COLO829 (cell line): ENCODE measurements at regions not wholly inside any gene's neighbourhood (a gene's known extent, or its start where the extent isn't known, plus 50 kb on each side); places are given as distances from the start of the nearest gene placed in this dataset.

Experiments used
- DNase-seq: peaks from one replicate; pipeline ENCODE4 v3.0.0; 2012; ENCODE audit warnings: low spot score

DNA sequence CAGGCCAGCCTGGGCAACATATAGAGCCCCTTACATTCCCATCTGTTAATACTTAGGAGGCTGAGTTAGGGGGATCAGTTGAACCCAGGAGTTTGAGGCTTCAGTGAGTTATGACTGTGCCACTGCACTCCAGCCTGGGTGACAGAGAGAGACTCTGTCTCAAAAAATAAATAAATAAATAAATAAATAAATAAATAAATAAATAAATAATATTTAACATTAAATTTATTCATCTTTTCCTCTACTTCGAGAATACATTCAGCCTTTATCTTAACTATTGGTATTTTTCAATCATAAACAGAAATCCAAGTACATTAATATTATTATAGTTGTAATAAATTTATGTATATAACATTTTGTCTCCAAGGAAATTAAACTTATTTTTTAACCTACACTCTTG, 1227.7 kb upstream of the GJE1 start:
- no peak for DNase-seq

DNA sequence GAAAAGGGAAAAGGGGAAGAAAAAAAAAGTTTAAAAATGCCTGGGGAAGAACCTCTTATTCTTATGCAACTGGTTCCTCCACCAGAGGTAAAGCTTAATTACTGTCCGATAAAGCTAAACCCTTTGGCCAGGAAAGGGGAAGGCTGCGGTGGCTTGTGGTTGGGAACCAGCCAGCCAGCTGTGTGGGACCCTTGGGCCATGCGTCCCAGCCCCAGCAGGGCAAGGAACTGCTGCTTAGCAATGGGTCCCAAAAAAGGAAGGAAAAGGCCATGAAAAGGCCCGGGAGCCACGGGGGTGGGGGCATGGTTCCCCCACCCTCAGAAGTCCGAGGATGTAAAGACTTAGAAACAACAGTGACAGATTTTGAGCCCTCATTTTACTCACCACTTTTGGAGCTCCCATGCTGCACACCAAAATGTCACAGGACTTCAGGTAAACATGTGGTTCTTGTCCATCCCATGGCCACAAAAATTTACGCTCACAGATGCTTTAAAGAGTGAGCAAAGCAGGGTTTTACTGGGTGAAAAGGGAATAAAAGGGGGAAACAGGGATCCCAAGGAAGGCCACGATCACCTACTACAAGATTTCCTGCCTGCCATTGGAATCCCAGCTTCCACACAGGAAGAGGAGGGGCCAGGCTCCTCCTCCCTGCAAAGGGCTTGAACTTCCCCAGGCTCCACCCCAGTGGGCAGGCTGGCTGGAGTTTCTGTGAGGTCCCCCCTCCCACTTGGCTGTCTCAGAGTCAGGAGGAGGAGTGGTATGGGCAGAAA, 1234.7 kb upstream of the GJE1 start:
- no peak for DNase-seq

DNA sequence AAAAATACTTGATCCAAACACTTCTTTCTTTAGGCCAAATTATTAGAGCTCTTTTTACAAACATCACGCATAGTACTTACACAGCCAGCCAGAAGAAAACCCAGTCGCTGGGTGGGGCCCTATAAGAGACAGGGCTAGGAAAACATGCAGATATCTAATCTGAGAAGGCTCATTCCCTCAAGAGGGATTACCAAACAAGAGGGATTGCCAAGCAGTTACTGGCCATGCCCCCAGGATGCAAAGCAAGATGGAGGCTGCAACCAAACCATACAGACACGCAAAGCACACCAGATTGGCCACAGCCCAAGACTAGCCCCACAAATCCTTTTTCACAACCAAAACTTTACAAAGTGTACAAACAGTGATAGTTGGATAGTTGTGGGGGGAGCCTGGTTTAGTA, 1235.4 kb upstream of the GJE1 start:
- DNase-seq, result no peak

DNA sequence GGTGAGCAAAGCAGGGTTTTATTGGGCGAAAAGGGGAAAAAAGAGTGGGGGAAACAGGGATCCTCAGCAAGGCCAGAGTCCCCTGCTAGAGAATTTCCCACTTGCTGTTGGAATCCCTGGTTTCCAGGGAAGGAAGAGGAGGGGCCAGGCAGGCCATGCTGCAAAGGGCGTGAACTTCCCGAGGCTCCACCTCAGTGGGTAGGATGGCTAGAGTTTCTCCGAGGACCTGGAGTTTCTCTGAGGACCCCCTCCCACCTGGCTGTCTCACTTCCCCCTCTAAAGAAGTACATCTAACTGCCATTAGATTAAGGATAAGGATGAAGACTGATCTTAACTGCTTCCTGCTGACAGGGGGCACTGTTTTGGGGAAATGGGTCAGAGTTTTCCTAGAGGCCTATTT, 1239.3 kb upstream of the GJE1 start:
- DNase-seq, result no peak

DNA sequence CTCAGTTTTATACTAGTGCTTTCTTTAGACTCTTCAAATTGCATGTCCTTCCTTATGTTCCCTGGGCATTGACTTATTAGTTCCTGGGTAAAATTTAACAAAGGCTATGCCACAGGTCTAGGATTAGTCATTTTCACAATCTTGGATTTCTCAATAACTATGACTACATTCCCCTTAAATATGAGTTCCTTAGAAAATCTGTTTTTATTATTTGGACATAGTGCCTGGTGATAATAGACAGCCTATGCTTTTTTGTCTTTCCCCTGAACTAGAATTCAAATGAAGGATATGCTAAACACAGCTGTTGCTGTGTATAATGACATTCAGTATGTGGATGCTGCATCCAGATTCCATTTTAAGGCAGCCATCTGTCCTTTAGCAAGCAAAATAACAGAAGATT, 1252.8 kb upstream of the GJE1 start:
- DNase-seq, result no peak

DNA sequence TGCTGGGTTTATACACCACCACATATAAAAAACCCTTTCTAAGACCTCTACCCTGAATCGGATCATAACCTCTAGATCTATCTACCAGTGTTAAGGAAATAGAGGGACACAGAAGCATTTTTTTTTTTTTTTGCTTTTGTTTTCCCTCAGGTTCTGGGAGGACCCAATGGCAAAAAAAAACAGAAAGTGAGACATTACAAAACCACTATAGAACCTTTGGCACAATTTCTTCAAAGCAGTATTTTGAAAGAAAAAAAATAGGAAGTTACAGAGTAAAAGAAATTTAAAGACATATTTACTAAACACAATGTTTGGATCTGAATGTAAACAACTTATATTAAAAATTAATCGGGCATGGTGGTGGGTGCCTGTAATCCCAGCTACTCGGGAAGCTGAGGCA, 1258.7 kb upstream of the GJE1 start:
- DNase-seq, result no peak

DNA sequence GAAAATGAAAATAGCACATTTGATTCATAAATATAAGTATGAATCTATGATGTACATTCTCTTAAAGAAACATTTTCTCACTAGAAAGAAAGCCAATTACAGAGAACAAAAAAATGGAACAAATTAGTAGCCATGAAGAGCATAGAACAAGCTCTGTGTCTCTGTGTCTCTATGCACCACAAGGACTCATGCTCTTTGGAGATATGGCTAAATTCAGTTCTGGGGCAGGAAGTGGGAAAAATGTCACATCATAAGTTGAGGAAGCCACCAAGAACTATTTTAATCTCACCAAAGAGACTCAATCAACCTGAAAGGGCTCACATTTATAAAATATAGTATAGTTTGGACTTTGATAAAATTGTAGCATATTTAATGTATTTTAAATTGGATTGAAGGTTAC, 1259.8 kb upstream of the GJE1 start:
- no peak for DNase-seq

DNA sequence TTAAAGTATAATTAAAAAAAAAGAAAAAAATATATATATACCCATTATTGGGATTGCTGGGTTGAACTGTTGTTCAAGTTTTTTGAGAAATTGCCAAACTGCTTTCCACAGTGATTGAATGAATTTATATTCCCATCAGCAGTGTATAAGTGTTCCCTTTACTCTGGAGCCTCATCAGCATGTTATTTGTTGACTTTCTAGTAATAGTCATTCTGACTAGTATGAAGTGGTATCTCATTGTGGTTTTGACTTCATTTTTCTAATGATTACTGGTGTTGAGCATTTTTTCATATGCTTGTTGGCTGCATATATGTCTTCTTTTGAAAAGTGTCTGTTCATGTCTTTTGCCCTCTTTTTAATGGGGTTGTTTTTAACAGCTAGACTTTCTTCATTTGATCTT, 1260.8 kb upstream of the GJE1 start:
- no peak for DNase-seq

DNA sequence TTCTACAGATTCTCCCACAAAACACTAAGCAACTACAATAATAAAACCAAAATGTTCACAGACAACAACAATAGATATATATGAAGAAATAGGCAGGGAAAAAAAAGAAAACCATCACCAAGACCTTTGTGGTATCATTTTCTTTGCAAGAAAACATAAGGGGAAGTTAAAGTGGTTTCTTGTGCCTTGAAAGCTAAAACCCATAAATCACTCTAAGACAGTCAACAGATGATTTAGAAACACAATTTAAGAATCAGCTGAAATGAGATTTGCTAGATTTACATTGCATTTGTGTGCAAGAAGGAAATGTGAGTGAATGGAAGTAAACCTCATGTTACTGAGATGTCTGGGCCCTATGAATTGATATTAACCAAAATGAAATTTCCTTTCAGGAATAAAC, 1265.4 kb upstream of the GJE1 start:
- DNase-seq, result no peak

DNA sequence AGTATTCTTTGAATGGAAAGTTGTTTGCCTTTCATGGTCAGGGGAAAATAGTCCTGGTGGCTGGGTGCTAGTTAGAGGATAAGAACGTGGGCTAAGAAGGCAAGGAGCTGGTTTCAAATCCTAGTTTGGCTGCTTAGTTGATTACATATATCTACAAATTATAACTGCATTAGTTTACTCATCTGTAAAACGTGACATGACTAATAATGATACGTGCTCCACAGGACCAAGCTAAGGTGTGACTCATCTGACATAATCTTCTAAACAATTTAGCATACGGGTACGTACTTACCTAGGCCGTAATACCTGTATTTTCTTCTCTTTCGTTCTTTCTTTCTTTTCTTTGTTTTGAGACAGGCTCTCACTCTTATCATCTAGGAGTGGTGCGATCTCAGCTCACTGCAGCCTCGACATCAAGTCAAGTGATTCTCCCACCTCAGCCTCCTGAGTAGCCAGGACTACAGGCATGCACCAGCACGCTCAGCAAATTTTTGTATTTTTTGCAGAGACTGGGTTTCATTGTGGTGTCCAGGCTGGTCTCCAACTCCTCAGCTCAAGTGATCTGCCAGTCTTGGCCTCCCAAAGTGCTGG, 1274.2 kb upstream of the GJE1 start:
- no peak for DNase-seq

DNA sequence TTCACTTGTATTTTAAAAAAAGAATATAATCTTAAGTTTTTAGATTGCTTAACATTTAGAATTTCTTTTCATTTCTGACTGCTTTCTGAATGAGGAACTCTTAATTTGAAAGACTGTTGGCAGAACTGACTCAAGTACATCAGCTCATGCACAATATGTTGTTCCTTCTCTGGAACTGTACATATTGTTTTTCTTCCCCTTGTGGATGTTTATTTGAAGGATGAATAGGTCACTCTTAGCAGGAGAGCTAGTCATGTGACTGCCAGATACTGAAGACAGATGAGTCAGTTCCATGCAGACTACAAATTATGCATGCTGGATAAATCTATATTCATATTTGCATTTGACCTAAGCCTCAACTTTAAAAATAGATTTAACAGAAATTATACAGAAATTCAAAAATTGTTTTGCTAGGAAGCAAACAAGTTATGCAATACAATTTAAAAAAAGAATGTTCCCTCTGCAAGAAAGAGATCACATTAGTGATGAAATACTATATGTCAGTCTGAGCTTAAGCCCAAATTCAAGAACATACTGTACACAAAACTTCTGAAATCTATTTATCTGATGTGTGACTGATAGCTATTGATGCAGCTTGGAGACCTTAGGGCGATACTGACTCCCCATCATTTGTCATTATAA, 1274.9 kb upstream of the GJE1 start:
- DNase-seq, result peak; percentile 66

DNA sequence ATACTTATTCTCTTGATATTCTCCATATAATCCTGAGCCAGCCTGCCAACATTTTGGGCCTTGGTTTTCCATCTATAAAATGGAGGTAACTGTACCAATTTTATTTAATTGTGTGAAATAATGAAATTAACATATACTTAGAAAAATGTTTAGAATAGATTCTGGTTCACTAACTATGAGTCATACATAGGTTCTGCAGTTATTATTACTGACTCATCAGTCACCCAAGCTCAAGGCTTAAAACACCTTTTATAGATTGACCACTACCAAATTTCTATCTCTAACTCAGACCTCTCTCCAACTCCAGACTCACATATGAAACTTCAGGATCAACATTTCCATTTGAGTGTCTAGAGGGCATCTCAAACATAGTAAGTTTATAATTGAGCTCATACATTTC, 1277.2 kb upstream of the GJE1 start:
- no peak for DNase-seq

DNA sequence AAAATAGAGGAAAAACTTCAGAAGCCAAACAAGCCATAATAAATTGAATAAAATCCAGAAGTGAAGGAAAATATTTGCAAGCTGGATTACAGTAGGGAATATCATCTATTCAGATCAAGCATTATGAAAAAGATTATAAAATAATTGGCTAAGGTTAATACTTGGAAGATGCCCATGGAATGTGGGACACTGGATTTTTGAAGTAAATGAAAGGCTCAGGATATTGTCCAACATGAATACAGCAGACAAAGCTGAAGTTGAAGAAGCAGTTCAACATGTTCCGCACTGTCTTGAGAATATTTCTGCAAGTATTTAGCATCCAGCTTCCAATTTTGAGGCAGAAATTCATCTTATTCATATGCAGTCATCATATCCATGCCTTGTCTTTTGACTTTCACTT, 1278.4 kb upstream of the GJE1 start:
- DNase-seq, result no peak

DNA sequence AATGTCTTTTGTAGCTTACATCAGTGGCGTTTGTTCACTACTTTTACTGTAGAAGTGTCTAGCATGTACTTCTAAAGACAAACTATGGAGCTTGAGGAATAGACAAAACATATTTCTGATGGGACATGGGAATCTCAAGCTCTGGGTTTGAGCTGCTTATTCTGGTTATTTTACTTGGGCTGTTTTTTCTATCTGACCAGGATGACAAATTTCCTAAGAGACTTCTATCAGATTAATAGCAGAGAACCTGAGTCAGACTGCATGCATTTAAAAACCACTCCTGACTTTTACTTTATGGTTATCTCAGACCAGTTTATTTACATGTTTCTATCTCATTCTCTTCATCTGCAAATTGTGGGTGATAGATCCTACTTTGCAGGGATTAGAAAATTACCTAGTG, 1282.3 kb upstream of the GJE1 start:
- DNase-seq, result no peak

DNA sequence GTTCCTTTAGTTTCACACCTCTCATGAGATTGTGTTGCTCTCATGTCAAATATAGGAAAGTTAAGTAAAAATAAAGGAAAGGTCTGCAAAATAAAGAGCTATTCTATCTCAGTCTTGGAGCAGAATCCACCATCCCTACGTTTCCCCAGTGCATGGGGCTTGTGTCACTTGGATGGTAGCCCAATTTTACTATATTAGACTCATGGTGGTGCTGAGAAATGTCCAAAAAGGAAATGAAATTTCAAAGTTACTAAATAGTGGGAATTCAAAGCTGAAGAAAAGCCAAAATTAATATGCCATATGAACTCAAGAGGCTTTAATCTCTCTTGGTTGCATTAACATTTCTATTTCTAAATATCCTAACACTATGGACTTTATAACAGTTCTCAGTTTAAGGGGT, 1283.3 kb upstream of the GJE1 start:
- DNase-seq, result no peak

DNA sequence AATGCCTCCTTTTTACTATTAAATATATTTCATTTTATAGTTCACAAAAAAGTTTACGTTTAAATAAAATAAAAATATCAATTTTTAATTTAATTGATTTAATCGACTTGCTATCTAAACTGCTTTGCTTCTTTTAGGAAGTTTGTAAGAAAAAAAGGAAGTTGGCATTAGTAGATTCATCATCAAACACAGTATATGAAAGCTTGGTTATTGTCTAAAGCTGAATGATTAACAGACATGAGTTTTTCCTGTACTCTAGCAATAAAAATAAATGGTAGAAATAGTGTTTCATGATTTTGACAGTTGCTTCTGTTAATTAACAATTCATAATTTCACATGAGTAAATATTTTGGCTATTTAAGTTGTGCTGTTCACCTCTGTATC, 1285.5 kb upstream of the GJE1 start:
- DNase-seq, result no peak

DNA sequence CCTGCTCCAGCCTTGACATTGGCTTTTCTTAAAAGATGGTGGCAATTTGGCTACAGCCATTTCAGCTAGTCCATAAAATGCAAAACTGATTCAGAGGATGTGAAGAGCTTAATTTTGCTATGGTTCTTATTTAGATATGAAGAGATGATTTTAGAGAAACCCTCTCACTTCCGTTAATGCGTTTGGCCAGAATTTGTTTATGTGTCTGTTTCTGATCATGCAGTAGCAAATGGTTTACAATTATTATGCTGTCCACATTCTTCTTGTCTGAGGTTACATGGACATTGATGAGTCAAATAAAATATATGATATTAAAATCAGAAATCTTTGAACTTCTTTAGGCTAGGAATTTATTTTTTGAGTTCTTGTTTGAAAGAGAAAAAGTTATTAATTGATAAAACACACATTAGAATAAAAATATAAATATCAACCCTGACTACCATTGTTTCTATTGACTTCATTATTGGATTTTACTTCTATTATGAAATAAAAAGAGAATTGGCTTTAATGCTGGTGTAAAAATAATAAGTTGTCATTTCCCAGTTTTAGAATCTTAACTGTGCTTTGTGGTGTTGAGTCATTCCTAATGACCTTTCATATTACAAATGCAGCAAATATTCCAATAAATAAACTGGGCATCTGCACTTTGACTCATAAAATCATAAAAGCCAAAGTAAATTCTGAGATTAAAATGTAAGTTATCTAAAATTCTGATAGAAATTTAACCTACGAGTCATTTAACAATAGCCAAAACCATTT, 1286.0 kb upstream of the GJE1 start:
- no peak for DNase-seq

DNA sequence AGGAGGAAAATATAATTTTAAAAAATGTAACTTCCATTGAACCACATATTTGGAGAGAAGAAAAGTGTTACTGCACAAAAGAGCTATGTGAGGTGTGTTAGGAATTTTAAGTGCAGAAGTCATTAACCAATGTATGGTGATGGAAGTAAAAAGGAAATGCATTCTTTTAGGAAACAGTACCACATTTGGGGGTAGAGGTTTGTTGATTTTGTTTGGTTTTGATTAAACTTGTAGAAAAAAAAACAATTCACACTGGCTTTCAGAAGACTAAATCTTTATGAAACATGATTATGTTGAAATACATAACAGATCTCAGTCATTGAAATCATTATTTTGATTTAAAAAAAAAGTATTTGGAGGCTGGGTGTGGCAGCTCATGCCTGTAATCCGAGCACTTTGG, 1287.0 kb upstream of the GJE1 start:
- no peak for DNase-seq

DNA sequence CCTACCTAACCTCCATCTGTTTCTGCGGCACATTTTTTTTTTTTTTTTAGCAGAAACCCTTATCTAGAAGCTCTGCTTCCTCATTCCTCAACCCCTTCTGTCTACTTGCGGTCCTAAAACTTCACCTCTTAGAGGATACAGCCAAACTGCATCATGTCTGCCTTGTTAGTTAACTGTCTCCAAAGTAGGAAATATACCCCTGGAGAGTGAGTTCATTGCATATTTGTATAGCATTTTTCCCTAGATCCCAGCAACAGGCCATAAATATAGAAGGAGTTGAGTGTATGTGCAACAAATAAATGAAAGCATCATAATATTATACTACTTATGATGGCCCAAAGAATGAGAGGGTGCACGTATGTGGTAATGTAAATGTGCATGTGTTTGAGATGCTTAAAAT, 1288.6 kb upstream of the GJE1 start:
- no peak for DNase-seq

DNA sequence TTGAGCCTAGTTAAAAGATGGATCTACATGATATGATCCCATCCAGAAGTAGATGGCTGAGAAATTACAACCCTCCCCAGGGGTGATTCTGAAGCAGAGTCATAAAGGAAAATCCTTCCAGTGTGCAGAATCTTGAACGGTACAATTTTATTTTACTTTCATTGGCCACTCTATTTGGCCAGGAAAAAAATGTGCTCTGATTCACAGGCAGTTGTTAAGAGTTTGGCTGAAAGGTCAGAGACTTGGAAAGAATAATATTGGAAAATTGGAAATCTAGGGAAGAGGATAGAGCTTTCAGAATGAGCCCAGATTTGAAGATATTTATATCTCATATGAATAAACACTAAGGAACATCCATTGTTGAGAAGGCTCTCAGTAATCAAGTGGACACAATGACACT, 1299.3 kb upstream of the GJE1 start:
- DNase-seq, result no peak

DNA sequence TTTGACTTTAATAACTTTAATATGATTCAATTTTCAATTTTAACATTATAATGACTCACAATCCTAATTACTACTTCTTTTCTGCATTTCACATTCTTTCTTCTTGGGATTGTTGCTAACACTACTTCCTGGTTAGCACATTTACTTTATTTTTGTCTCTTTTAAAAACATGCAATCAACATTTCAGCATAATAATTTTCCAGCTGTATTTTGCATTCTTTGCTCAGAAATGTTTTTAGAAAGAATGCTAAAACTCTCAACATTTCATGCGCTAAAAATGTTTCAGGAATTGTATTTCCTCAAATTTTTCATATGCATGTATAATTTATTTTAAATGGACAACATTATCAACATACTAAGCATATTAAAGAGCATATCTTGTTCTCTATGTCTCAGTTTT, 1302.1 kb upstream of the GJE1 start:
- no peak for DNase-seq

DNA sequence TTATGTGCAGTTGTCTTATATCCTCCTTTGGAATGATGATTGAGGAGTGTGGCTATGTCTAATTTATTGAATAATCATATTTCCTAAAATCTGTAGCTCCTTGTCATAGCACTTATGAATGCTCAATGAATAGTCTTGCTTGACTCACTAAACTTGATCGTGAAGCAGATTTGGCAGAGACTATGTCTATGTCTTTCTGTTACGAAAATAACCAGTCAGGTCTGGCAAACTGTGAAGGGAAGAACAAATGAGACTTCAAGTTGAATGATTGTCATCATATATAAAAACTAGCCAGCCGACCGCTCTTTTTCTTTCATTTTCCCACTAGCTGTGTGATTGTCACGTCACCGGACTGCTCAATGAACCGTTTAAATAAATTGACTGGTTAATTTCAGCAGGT, 1303.9 kb upstream of the GJE1 start:
- no peak for DNase-seq

DNA sequence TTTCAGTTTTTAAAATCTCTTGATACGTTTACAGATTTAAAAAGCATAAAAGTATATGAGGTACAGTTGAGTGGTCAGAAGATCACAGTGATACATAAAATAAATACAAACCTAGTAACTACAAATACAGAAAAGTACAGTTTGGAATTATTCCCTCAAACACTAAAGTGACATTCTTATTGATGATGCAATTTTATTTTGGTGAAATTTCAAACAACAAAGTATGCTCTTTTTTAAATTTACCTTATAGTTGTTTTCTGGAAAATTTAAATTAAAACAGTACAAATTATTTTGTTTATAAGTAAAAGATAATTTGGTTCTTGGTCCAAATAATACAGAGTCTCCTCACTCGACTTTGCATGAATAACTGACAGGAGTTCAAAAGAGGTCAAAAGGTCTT, 1305.1 kb upstream of the GJE1 start:
- no peak for DNase-seq
